Cardiac fibroblast (primary cell): ENCODE measurements at regions not wholly inside any gene's neighbourhood (a gene's known extent, or its start where the extent isn't known, plus 50 kb on each side); places are given as distances from the start of the nearest gene placed in this dataset.

ENCODE experiments used
- DNase-seq, 2 donors: peaks; one replicate each; pipeline versions ENCODE4 v3.0.0 to v3.0.0-alpha.2; 2010; ENCODE audit warnings: low read depth in 2 of 2
- H3K4me3 ChIP-seq, 2 donors: replicated peaks in 1 of 2; 1 replicate in 1 of 2; 2 replicates in 1 of 2; pipeline ENCODE4 v1.5.1; 2011; ENCODE audit warnings: low read depth in 2 of 2, low read length in 2 of 2, mild to moderate bottlenecking in 2 of 2, moderate library complexity in 1 of 2
- TF ChIP-seq, protein P1 (sequence below): IDR thresholded peaks from one replicate; pipeline ENCODE4 v1.5.1; 2011; ENCODE audit warnings: low read depth, mild to moderate bottlenecking, low read length, inconsistent platforms

GRCh38 chr1:198904321-198904720 is 265.5 kb downstream of the PTPRC start:
- H3K4me3 ChIP-seq = no peak overlapping the region
- TF ChIP-seq, protein P1, sequence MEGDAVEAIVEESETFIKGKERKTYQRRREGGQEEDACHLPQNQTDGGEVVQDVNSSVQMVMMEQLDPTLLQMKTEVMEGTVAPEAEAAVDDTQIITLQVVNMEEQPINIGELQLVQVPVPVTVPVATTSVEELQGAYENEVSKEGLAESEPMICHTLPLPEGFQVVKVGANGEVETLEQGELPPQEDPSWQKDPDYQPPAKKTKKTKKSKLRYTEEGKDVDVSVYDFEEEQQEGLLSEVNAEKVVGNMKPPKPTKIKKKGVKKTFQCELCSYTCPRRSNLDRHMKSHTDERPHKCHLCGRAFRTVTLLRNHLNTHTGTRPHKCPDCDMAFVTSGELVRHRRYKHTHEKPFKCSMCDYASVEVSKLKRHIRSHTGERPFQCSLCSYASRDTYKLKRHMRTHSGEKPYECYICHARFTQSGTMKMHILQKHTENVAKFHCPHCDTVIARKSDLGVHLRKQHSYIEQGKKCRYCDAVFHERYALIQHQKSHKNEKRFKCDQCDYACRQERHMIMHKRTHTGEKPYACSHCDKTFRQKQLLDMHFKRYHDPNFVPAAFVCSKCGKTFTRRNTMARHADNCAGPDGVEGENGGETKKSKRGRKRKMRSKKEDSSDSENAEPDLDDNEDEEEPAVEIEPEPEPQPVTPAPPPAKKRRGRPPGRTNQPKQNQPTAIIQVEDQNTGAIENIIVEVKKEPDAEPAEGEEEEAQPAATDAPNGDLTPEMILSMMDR = no peak
- DNase-seq = peak; percentile 64 to 65

GRCh38 chr1:198906739-198907422 is 268.0 kb downstream of the PTPRC start:
- TF ChIP-seq, protein P1 = no peak
- DNase-seq = no peak
- no peak overlapping the region for H3K4me3 ChIP-seq

- TF ChIP-seq, protein P1 = no peak
- no peak for DNase-seq
- H3K4me3 ChIP-seq = no peak overlapping the region
Observed at GRCh38 chr1:198907423-198907746, 268.5 kb downstream of the PTPRC start.

DNA sequence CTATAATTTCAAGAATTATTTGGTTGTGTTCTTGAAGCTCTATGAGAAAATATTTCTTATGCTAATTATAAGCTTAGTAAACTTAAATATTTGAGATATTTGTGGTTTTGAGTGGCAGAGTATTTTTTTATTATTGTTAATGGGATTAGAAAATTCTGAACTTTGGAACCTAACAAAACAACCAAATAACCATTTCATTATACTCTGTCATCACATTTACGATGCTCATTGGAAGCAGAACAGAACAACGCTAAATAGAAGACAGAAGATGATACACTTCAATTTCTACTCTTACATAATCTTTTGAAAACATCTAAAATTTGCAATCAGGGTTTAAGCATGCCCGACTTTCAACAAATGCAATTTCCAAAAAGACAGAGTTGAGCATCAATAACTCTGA is 270.2 kb downstream of the PTPRC start:
- no peak overlapping the region for H3K4me3 ChIP-seq
- TF ChIP-seq, protein P1 = no peak
- DNase-seq = no peak

DNA sequence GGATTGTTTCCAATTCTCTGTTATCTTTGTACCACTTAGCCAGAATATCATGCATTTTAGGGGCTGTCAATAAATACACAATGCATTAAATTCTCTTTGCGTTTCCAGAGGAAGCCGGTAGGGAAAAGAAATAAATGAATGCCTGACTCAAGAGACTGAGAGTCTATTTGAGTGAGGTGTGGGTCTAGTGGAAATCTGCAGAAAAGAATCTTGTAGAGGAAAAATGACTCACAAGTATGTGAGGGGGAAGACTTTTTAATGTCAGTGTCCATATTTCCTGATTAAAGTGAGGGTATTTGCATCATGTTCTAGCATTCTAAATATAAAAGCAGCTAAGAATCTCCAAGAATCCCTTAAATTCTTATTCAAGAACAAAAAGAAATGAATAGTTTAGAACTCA is 271.1 kb downstream of the PTPRC start:
- H3K4me3 ChIP-seq = no peak overlapping the region
- peak; percentile 63 to 67 for DNase-seq
- TF ChIP-seq, protein P1 = no peak

DNA sequence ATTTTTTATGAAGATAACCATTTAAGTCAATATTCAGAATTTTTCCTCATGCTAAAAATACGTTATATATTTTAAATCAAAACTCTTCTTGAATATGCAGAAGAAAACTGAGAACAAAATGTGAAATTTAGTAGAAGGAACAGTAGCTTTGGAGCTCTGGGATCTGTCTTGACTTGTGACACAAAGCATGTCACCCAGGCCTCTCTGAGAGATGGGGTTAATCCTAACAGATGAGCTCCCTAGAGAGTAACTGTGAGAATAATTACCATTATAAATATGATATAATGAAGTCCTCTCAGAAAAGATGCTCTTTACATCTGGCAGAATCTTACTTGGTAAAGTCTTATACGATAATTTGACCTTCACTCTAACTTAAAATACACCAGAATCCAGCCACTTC is 272.0 kb downstream of the PTPRC start:
- TF ChIP-seq, protein P1 = no peak
- no peak for DNase-seq
- H3K4me3 ChIP-seq = no peak overlapping the region

GRCh38 chr1:198912046-198912445 is 273.2 kb downstream of the PTPRC start:
- no peak overlapping the region for H3K4me3 ChIP-seq
- TF ChIP-seq, protein P1 = no peak
- DNase-seq = no peak
